ENCODE measurements at regions not wholly inside any gene's neighbourhood (a gene's known extent, or its start where the extent isn't known, plus 50 kb on each side); places are given as distances from the start of the nearest gene placed in this dataset.
"Not testable (repeated sequence)": the region's sequence is repeated elsewhere in the genome, so short reads cannot be mapped to it uniquely, and the experiment has no call there.

GRCh38 chr3:132084982-132085381 is 50.2 kb upstream of the CPNE4 start:
- no peak for DNase-seq

DNA sequence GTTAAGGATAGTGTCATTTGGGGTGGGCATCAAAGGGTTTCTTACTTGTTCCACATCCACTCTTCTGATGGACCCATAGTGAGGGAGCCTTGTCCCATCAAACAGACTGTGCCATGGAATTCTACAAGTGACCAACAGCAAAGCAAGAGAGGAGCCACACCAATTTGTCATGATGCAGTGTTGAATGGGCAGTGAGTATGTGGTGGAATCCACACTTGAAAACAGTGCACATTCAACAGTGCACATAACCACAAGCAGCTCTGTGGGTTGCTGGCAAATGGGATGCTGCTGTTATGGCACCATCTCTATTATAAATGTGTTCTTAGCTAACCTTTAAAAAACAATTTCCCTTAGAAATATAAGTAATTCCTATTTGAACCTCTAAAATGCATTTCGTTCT is 52.5 kb upstream of the CPNE4 start:
- no peak for DNase-seq

GRCh38 chr3:132088291-132088690 is 53.5 kb upstream of the CPNE4 start:
- no peak for DNase-seq

- no peak for DNase-seq
Measured at GRCh38 chr3:132090921-132091320, 56.1 kb upstream of the CPNE4 start.

DNA sequence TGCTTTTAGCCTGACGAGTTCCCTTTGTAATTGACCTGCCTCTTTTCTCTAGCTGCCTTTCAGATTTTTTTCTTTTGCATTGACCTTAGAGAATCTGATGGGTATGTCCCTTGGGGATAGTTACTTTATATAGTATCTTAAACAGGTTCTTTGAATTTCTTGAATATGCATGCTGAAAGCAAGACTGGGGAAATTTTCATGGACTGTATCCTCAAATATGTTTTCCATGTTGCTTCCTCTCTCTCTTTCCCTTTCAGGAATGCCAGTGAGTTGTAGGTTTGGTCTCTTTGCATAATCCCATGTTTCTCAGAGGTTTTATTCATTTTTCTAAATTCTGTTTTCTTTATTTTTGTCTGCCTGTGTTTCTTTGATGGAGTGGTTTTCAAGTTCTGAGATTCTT is 81.8 kb upstream of the CPNE4 start:
- no peak for DNase-seq

DNA sequence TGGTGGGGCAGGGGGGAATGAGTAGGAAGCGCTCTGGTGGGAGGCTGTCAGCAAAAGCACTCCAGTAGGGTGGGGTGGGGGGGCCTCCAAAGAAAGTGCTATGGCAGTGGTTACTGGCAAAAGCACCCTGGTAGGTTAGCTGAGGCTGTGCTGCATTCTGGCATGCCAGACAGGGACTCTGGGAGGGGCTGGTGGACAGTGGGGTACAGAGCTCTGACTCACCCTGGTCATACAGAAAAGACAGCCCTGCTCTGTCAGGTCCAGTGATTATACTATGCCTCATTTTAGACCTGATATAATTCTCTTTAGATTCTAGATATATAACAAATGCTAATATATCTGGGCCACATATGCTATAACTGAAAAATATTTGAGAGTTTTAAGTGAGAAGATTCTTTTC is 82.8 kb upstream of the CPNE4 start:
- DNase-seq = no peak

DNA sequence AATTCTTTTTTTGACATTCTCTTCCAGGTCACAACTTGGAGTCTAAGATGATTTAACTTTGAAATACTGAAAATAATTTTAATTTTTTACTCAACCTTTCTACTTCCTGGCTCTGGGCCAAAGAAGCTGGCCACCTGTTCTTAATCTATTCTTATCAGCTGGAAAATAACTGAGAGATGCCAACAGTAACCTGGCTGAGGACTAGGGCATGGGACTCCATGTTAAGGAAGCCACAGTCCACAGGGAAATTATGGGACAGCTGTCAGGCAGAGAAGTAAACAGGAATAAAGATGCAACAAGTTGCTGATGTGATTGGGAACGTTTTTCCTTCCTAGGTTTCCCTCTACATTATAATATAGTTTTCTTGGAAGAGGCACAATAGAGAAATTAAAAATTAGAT is 84.7 kb upstream of the CPNE4 start:
- DNase-seq = no peak

DNA sequence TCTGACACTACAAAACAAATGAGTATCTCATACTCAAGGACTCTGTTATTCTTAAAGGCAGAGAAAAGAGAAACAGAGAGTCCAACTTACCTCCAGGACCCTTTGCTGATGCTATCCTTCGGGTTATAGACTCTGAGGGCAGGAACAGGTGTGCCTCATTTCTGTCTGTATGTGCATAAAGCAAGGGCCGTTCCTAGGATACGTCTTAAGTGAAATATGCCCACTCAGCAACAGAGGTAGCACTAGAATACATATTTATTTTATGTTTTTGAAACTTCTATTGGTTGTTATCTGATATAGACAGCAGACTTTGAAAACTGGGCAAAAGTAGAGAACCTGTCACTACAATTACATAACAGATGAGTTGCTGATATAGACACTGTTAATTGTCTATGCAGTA is 89.3 kb upstream of the CPNE4 start:
- no peak for DNase-seq

DNA sequence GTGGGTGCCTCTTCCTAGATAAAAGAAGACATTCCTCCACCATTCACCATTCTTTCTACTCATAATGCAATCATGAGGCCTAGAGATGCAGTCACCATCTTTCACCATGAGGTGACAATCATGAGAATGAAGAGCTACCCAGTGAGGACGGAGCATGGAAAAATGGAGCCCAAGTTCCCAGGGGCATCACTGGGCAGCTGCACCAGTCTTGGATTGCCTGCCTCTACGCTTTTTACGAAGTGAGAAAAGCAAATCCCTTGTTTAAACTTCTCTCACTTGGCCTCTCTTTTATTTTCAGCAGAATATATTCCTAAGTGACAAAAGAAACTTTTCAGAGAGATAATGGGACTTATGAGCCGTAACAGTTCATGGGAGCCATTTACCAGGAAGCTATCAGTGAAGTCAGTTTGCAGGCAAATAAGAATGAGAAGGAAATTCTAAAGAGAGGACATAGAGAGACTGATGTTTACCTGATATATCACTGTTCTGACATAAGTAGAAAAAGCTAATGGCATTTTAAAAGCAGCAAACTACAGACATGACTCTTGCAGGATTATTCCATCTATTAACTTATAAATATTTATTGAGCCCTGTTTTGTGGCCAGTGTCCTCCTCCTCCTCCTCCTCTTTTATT is 90.0 kb upstream of the CPNE4 start:
- DNase-seq = no peak

DNA sequence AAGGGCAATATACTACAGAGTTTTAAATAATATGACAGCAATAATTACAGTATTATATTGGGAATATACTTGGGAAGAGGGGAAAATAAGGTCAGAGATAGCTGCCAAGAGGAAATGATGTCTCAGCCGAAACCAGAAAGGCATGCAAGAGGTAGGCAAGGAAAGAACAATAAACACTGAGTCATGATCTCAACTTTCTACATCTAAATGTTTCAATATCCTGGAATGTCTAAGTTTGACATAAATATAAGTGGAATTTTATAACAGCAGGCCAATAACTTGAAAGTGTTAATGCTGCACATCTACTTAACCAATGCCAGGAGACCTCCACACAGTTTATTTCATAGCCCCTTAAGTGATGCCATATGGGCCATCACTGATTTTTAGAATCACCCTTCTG is 99.8 kb upstream of the CPNE4 start:
- no peak for DNase-seq

- no peak for DNase-seq
Measured at GRCh38 chr3:132135628-132136333, 101.0 kb upstream of the CPNE4 start.

GRCh38 chr3:132136334-132136716 is 101.5 kb upstream of the CPNE4 start:
- no peak for DNase-seq

GRCh38 chr3:132136902-132137301 is 102.1 kb upstream of the CPNE4 start:
- DNase-seq = not testable (repeated sequence)

DNA sequence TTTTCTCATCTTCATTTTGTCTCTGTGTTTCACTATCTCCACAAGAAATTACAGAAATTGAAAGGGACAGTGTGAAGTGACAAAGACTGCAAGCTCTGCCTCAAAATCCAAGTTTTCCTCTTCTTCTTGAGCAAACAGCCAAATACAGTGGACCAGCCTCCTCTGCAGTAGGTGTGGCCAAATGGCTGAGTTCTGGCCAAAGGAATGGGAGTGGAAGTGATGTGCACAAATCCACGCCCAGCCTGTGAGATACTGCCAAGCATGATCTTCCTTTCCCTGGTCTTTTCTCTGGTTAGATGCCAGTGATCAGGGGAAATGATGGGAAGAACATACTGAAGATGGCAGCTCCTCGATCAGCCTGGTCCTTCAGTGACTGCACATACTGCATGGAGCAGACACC is 111.0 kb upstream of the CPNE4 start:
- DNase-seq = no peak

DNA sequence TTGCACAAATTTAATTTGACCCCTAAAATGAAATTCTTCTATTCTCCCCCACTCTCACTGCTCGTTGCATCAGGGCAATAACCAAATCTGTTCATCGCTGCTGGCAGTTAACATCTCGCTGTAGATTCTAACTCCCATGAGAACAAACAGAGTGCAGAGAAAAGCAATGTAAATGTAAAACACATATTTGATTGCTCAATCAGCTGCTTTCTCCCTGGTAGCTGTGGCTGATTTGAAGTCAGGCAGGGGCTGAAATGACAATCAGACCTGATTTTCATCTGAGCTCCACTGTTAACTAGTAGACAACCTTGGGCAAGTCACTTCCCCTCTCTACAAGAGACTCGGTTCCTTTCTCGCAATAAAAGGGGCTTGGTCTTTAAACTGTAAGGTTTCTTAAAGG is 119.8 kb upstream of the CPNE4 start:
- no peak for DNase-seq

DNA sequence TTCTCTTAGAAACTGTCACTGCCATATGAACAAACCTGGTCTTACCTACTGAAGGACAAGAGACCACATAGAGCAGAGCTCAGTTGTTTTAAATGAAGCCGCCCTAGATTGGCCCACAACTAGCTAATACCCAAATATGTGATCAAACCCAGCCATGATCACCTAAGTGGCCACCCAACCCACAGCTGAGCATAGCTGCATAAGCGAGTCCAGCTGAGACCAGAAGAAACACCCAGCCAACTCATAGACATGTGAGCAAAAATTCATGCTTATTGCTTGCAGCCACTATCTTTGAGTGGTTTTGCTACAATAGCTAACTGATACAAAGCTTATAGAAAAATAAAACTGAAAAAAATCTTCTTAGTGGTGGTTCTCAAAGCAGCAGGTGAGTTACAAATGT is 124.3 kb upstream of the CPNE4 start:
- no peak for DNase-seq

- no peak for DNase-seq
Measured at GRCh38 chr3:132160198-132160597, 125.4 kb upstream of the CPNE4 start.

DNA sequence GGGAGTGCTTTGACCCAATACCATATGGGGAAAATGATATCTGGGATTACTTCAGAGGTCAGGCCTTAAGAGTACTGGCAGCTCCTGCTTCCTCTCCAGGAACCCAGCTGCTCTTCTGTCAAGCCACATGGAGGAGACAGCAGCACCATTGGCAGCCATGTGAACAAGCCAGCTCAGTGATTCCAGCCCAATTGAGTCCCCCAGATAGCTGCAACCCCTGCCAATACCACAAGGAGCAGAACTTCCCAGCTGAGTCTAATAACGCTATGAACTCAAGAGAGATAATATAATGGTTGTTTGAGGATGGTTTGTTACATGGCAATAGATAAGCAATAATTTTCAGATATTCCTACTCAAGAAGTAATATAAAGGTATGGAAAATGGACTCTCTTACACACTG is 126.8 kb upstream of the CPNE4 start:
- DNase-seq = no peak

- no peak for DNase-seq
Measured at GRCh38 chr3:132164469-132165092, 129.8 kb upstream of the CPNE4 start.

DNA sequence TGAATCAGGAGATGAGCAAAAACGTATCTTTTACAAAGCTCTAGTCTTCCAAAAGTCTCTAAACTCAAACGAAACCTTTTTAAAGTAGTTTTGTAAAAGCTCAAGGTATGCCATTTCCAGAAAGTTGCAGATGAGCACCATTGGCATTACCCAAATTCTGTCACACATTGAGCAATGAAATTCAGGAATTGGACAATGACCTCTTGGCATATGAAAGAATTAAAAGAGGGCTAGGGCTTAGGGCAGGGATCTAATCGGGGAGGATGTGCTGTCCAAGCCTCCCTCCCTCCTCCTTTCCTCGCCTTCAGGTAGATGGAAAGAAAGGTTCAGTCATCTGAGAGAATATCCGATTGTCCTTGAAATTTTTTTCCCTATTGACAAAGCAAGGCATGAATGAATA is 133.1 kb upstream of the CPNE4 start:
- no peak for DNase-seq

- DNase-seq = no peak
Measured at GRCh38 chr3:132174500-132174899, 139.7 kb upstream of the CPNE4 start.

- peak in 1 of 2 donors; percentile 28 for DNase-seq
Measured at GRCh38 chr3:132180337-132180791, 136.8 kb upstream of the ACP3 start.

GRCh38 chr3:132183811-132184210 is 133.4 kb upstream of the ACP3 start:
- no peak for DNase-seq

DNA sequence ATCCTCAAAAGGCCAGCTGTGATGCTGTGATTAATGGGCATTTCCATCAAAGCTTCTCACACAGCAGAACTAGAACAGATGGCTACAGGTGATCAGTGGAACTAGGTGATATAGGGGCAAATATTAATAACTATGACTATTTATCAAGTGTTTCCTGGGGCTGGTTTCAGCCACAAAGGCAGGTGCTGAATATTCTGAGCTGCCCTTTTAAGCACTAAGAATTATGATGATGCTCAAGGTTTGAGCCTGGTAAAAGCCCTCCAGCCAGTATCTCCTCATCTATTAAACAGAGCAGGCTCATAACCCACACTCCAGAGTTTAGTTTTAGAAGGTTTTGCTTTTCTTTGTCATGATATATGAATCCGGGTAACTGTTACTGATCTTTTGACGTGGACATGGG is 129.5 kb upstream of the ACP3 start:
- no peak for DNase-seq

GRCh38 chr3:132189601-132190000 is 127.6 kb upstream of the ACP3 start:
- no peak for DNase-seq

All from CD4-positive, alpha-beta T cell treated with Interleukin-1 beta for 1 hour (primary cell).